ENCODE measurements at regions not wholly inside any gene's neighbourhood (a gene's known extent, or its start where the extent isn't known, plus 50 kb on each side); places are given as distances from the start of the nearest gene placed in this dataset.

- in situ Hi-C loops (cut with MboI; ENCODE audit: low sequenced_read_pairs): no loop called here
Observed at GRCh38 chr2:24439971-24440340, 51.1 kb upstream of the NCOA1 start.

GRCh38 chr2:24439280-24439970, 51.6 kb upstream of the NCOA1 start:
- in situ Hi-C loops (cut with MboI; ENCODE audit: low sequenced_read_pairs): no loop called here

- in situ Hi-C loops (cut with MboI; ENCODE audit: low sequenced_read_pairs): no loop called here
Observed at GRCh38 chr2:24438106-24438505, 52.9 kb upstream of the NCOA1 start.

- in situ Hi-C loops (cut with MboI; ENCODE audit: low sequenced_read_pairs): no loop called here
Observed at GRCh38 chr2:24435391-24436316, 55.4 kb upstream of the NCOA1 start.

GRCh38 chr2:24434541-24434940, 56.5 kb upstream of the NCOA1 start:
- in situ Hi-C loops (cut with MboI; ENCODE audit: low sequenced_read_pairs): no loop called here

GRCh38 chr2:24432735-24433134, 58.3 kb upstream of the NCOA1 start:
- in situ Hi-C loops (cut with MboI; ENCODE audit: low sequenced_read_pairs): no loop called here

GRCh38 chr2:24432121-24432520, 58.9 kb upstream of the NCOA1 start:
- in situ Hi-C loops (cut with MboI; ENCODE audit: low sequenced_read_pairs): no loop called here

GRCh38 chr2:24429197-24430074, 61.6 kb upstream of the NCOA1 start:
- in situ Hi-C loops (cut with MboI; ENCODE audit: low sequenced_read_pairs): no loop called here

GRCh38 chr2:24424387-24424786, 64.1 kb upstream of the ITSN2 start:
- in situ Hi-C loops (cut with MboI; ENCODE audit: low sequenced_read_pairs): loop anchor here (25.0 kb wide), 2 partner anchors 538 to 688 kb away; partner anchors contain the start of gene DNAJC27

GRCh38 chr2:24423095-24423494, 62.8 kb upstream of the ITSN2 start:
- in situ Hi-C loops (cut with MboI; ENCODE audit: low sequenced_read_pairs): loop anchor here (25.0 kb wide), 2 partner anchors 539 to 689 kb away; partner anchors contain the start of gene DNAJC27

- in situ Hi-C loops (cut with MboI; ENCODE audit: low sequenced_read_pairs): loop anchor here (25.0 kb wide), 2 partner anchors 541 to 691 kb away; partner anchors contain the start of gene DNAJC27
Observed at GRCh38 chr2:24421668-24422067, 61.3 kb upstream of the ITSN2 start.

GRCh38 chr2:24420373-24420772, 60.0 kb upstream of the ITSN2 start:
- in situ Hi-C loops (cut with MboI; ENCODE audit: low sequenced_read_pairs): loop anchor here (25.0 kb wide), 2 partner anchors 542 to 692 kb away; partner anchors contain the start of gene DNAJC27

GRCh38 chr2:24418166-24418841, 58.0 kb upstream of the ITSN2 start:
- in situ Hi-C loops (cut with MboI; ENCODE audit: low sequenced_read_pairs): loop anchor here (10.0 to 25.0 kb wide), 3 partner anchors 406 to 694 kb away; partner anchors contain the start of gene DNAJC27

- in situ Hi-C loops (cut with MboI; ENCODE audit: low sequenced_read_pairs): loop anchor here (10.0 to 25.0 kb wide), 3 partner anchors 412 to 699 kb away; partner anchors contain the start of gene DNAJC27
Observed at GRCh38 chr2:24412812-24413211, 52.5 kb upstream of the ITSN2 start.

- in situ Hi-C loops (cut with MboI; ENCODE audit: low sequenced_read_pairs): loop anchor here (10.0 to 25.0 kb wide), 3 partner anchors 413 to 701 kb away; partner anchors contain the start of gene DNAJC27
Observed at GRCh38 chr2:24411488-24412151, 51.3 kb upstream of the ITSN2 start.

GRCh38 chr2:24410976-24411375, 50.6 kb upstream of the ITSN2 start:
- in situ Hi-C loops (cut with MboI; ENCODE audit: low sequenced_read_pairs): loop anchor here (10.0 to 25.0 kb wide), 3 partner anchors 414 to 701 kb away; partner anchors contain the start of gene DNAJC27

- in situ Hi-C loops (cut with MboI; ENCODE audit: low sequenced_read_pairs): loop anchor here (10.0 to 25.0 kb wide), 3 partner anchors 415 to 702 kb away; partner anchors contain the start of gene DNAJC27
Observed at GRCh38 chr2:24409700-24410556, 49.6 kb upstream of the ITSN2 start.
